ENCODE measurements at regions not wholly inside any gene's neighbourhood (a gene's known extent, or its start where the extent isn't known, plus 50 kb on each side); places are given as distances from the start of the nearest gene placed in this dataset.

DNA sequence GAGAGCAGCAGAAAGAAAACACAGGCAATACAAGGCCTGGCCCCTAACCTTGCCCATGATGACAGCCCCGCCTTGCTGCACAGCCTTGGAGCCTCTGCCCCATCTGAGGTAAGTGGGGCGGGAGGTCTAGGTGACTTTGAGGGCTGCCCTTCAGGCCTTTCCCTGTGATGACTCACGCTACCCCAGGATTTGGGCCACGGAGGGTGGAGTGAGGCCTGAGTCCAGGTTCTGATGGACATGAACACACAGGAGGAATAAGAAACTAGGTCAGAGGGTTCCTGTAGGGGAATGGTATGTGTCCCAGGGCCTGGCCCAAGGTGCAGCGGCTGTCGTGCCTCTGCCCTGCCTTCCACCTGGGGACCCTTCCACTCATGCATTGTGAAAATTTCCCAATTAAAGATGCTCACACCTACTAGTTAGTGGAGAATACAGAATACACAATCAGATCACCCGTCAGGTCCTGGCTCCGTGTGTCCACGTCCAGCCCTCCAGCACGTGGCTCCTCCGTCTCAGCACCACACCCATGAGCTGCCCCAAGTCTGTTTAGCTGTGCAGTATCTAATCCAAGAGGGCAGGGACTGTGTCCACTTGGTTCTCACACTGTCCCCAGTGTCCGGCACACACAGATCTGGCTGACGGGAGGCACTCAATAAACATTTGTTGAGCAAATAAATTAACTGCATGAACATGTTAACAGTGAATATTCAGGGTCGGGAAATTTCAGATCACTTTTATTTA lies 111.0 kb downstream of the CHST1 start:
- DNase-seq = peak in 2 of 14 donors; percentile 23

DNA sequence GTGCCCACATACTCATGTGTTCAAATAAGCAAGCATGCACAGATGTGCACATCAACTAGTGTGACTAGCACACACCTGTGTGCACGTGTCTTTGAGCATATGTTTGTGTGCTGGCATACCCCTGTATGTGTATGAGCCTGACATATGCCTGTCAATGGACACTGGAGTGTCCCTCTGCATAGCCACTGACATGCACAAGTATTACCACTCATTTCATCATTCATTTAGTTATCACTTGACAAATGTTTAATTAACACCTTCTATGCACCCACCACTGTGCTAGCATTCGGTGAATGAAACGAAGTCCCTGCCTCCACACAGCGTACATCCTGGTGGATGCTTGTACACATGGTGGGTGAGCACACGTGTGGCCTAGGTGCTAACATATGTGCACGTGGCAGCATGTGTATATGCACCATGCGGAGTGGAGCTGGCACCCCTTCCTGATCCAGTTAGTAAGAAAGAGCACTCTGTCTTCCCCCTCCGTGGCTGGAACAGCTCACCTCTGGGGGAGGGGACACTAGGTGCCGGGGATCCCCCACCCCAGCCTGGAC lies 112.0 kb downstream of the CHST1 start:
- no peak for DNase-seq

DNA sequence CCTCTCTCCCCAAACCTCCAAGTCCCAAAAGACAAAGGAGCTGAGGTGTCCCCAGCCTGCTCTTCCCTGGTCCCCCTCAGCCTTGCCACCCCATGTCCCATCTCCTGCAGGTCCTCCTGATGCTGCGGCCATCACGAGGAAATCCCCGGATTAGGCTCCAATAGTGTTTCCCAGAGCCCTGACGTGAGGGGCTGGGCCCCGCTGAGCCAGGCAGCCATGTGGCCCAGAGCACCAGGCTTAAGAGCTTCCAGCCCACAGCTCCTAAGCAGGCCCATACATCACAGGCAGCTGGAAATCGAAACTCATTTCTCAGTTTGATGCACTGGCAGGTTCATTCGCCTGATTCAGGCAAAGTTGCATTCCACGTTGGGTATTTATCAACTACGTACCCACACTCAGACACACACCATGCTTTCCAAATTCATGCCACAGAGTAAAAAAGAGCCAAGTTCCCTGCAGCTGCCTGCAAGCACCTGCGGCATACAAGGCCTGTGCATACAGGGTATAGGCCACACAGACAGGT lies 114.2 kb downstream of the CHST1 start:
- DNase-seq = no peak

DNA sequence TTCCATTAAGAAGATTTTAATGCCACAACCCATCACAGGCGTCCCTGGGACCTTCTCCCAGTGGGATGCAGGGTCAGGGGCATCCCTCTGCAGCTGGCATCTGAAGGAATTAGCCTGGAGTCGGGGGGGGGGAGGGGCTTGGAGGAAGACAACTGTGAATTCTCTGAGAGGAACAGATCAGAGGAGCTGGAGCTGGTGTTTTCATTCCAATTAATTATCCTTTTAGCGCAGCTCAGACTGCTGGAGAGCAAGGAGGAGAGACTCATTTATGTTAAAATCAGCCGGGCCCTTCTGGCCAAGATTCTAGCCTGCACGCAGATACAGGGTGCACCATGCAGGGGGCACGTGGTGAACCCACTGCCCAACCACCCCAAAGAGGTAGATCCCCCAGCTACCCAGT lies 116.2 kb downstream of the CHST1 start:
- DNase-seq = no peak

DNA sequence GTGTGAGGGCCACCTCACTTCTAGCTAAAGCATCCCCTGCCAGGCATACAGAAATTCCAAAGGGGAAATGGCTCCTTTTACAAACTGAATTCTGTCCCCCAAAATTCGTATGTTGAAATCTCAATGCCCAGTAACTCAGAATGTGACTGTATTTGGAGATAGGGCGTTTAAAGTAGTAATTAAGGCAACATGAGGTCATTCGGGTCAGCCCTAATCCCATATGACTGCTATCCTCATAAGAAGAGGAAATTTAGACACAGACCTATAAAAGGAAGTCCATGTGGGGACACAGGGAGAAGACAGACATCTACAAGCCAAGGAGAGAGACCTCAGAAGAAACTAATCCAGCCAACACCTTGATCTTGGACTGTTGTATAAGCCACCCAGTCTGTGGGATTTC lies 119.1 kb downstream of the CHST1 start:
- no peak for DNase-seq

GRCh38 chr11:45544826-45545225 lies 120.6 kb downstream of the CHST1 start:
- DNase-seq = no peak

DNA sequence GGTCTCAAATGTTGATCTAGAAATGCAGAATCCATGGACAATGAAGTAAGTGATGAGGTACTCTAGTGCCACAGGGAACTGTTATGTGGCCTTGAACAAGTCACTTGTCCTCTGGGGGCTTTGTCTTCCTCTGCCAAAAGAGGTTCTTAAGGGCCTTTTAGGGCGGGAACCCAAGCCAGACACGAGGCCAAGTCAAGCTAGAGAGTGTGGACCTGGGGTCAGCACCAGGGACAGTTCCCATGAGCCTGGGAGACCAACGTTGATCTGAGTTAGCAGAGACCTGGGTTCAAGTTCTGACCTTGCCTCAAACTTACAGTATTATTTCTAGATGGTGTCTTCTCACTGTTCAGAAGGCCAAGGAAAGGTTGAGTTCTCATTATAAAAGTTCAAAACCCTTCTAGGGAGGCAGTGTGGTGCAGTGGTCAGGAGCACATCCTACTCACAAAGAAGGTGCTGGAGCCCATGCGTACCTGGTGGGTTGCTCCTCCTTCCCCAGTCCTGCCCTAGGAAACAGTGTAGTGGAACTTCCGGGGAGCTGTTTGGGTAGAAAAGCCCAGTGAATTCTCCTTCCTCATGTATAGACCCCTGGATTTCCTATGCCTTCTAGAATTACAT lies 121.5 kb downstream of the CHST1 start:
- no peak for DNase-seq

DNA sequence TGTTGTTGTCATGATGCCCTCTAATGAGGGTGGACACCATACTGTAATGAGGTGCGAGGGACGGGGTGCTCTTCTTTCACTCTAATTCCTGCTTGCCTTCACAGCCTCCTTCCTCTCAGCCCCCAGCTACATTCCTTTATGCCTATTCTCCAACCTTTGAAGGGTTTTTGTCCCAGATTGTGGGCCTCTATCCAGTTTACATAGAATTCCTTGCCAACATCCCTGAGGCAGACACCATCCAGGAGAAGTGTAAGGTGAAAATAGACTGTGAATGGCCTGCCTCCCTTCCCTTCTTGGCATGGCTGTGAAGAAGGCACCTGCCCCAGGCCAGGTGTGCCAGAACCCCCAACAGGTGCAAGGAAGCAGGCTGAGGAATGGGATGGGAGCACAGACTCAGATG lies 122.3 kb downstream of the CHST1 start:
- no peak for DNase-seq

DNA sequence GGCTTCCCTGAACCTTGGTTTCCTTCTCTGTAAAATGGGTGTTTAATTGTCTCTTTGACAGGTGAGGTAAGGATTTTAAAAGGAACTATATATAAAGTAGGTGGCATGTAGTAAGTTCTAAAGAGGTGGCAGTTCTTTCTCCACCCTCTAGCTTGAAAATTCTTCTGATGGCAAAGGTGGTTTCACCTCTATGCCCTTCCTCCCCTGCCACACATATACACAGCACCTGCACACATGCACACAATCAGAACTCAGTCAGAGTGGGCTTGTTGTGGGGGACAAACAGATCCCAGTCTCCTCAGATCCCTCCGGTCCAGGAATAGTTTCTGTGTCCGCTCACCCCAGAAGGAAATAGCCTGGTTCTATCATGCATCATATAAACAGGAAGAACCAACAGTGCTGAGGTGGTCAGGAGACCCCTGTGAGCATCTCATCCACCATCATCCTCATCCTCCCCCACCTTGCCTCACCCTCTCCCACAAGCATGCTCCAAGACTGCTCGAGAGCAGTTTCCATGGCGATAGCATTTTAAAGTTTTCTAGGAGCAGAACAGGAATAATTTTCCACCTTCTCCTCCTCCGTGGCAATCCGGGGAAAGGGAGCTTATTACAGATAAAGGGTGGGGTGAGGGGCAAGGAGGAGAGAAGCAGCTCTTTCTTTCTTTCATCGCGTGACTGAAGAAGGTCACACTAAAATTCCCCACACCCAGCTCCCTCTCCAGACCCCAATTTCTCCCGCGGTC lies 123.6 kb downstream of the CHST1 start:
- DNase-seq = no peak

GRCh38 chr11:45538939-45539338 lies 126.5 kb downstream of the CHST1 start:
- DNase-seq = peak in 1 of 14 donors; percentile 37

GRCh38 chr11:45538363-45538762 lies 127.1 kb downstream of the CHST1 start:
- DNase-seq = peak in 1 of 14 donors; percentile 57

GRCh38 chr11:45537614-45538013 lies 127.8 kb downstream of the CHST1 start:
- DNase-seq = no peak

GRCh38 chr11:45535033-45535432 lies 130.4 kb downstream of the CHST1 start:
- no peak for DNase-seq

DNA sequence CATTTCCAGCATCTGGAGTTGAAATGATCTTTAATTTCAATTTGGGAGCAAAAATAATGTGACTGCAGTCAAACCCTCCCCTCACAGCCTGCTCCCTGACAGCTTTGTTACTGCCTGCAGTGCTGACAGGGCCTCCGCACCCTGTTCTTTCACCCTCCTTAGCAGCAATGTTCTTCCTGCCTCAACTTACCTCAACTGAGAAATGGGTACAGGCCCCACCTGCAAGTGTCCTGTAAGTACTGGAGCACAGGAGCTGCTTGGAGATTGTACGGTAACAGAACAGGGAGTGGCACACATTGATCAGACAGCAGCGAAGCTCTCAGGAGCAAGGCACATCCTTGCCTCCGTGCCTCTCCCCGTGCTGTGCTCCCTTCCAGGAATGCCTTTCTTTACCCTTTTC lies 131.3 kb downstream of the CHST1 start:
- DNase-seq = no peak

DNA sequence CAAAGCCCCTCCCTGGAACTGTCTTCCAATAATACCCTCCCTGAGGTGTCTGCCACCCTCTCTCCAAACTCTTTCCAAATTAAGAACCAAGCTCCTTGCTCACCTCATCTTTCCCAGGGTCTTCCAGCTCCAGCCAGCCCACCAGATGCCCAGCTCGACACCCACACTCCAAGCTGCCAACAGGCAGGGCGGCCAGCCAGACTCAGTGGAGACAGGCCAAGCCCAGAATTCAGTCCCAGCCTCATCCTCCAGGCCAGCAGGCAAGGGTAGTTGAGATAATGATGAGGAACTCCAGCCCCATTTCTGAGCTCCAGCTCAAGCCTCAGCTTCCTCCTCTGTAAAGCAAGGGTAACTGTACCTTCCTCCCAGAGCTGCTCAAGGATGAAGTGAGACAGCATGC lies 132.9 kb downstream of the CHST1 start:
- peak in 3 of 14 donors; percentile 1 to 29 (median 5) for DNase-seq

DNA sequence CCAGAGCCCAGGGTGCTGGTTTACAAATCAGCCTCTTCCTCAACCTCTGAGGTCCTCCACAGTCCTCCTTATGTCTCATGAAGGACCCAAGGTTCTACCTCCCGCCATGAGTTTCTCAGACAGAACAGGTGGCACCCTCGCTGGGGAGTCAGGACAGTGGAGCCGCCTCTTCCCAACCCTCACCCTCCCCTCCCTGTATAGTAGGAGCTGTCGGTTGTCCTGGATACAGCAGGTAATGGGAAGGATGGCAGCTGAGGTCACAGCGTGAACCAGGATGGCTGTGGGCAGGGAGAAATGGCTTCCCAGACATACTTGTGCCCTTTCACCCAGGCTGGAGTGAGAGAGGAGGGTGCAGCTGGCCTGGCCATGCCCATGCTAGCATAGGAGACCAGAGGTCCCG lies 134.6 kb downstream of the CHST1 start:
- DNase-seq = peak in 2 of 14 donors; percentile 4 to 79

DNA sequence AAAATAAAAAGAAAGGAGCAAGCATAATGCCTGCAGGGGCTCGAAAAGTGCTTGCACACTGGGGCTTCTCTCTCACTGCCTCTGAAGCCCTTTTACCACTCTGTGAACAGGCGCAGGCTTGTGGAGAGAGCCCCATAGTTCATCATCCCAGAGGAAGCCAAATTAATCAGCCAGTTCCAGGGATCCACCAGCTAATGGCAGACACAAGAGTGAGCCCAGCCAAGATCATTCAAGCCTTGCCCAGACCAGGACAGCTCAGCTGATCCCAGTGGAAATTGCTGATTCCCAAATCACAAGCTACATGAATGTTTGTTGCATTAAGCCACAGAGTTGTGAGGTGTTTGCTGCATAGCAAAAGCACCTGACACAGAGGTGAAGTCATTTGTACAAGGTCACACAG lies 135.3 kb downstream of the CHST1 start:
- DNase-seq = peak in 1 of 14 donors; percentile 34

DNA sequence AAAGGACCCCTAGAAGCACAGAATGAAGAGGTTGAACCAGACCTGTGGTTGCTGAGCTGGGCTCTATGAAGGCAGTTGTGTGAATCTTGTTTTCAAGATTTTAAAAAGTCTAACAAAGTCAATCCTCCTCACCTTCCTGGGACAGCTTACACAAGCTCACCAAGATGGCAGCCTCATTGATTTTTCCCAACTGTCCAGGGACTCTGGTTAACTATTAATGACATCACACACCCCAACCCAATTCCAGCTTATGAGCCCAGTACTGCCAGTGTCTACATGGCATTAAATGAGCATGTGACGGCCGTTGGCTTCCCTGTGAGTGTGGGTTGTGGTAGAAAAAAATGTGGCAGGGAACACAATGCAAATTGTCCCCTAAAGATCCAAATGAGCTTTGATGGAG lies 137.0 kb downstream of the CHST1 start:
- DNase-seq = no peak

DNA sequence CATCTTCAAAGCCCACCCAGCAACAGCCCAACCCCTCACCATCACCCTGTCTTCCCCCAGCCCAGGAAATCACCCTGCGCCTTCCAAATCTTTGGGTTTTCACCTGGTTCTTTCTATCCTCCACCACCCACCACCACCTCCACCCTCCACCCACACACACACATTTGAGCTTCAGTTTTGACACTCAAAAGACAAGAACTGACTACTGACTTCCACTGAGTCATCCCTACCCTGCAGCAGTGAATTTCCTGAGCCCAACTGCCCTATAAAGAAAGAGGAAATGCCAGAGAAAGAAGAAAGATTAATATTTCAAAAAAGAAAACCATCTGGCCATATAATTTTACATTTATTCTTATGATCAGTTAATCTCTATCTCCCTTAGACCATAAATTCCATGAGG lies 137.5 kb downstream of the CHST1 start:
- DNase-seq = no peak

GRCh38 chr11:45525393-45525792 lies 140.0 kb downstream of the CHST1 start:
- no peak for DNase-seq

GRCh38 chr11:45523760-45524159 lies 141.7 kb downstream of the CHST1 start:
- DNase-seq = no peak

GRCh38 chr11:45518833-45519535 lies 146.4 kb downstream of the CHST1 start:
- DNase-seq = no peak
